Tibial nerve (tissue), 4 donors: ENCODE measurements at regions not wholly inside any gene's neighbourhood (a gene's known extent, or its start where the extent isn't known, plus 50 kb on each side); places are given as distances from the start of the nearest gene placed in this dataset.
"Not testable (repeated sequence)": the region's sequence is repeated elsewhere in the genome, so short reads cannot be mapped to it uniquely, and the experiment has no call there.

Experiments
- DNase-seq, 2 donors: peaks; one replicate each; pipeline ENCODE4 v3.0.0-alpha.2; 2019; ENCODE audit warnings: low spot score in 2 of 2
- H3K27ac ChIP-seq, 4 donors: fragments of 200-600 bp; sonication (generic) in 3 of 4; one replicate each; pipeline ENCODE4 v1.5.1; 2017 to 2019; ENCODE audit warnings: mild to moderate bottlenecking in 1 of 4
- H3K27me3 ChIP-seq, 2 donors: fragments of 200-600 bp; sonication (generic) in 1 of 2; one replicate each; pipeline versions ENCODE4 v1.5.1 to v1.6.0; 2017 to 2019
- H3K36me3 ChIP-seq, 3 donors: fragments of 200-600 bp; sonication (generic); one replicate each; pipeline ENCODE4 v1.5.1; 2018 to 2019
- H3K4me1 ChIP-seq, 4 donors: fragments of 200-600 bp; sonication (generic) in 3 of 4; one replicate each; pipeline ENCODE4 v1.5.1; 2017 to 2019
- H3K4me3 ChIP-seq, 4 donors: fragments of 200-600 bp; sonication (generic) in 3 of 4; one replicate each; pipeline ENCODE4 v1.5.1; 2017 to 2019; ENCODE audit warnings: mild to moderate bottlenecking in 1 of 4, moderate library complexity in 1 of 4
- H3K9me3 ChIP-seq, 4 donors: fragments of 200-600 bp; sonication (generic) in 3 of 4; one replicate each; pipeline ENCODE4 v1.5.1; 2017 to 2019
- EP300 ChIP-seq, 2 donors: sonication (generic); formaldehyde crosslinking; IDR thresholded peaks; one replicate each; pipeline ENCODE4 v1.6.1; 2017; ENCODE audit warnings: antibody characterized with exemption in 2 of 2, mild to moderate bottlenecking in 1 of 2
- POLR2A ChIP-seq, 2 donors: fragments of 450-650 bp; IDR thresholded peaks; one replicate each; pipeline ENCODE4 v1.6.1; 2017; ENCODE audit warnings: antibody characterized with exemption in 2 of 2, mild to moderate bottlenecking in 2 of 2, moderate library complexity in 2 of 2
- WGBS, 2 donors: methylation state at CpG; one replicate each; pipeline ENCODE4 v1.1.5; 2018; 5-methylcytosine and 5-hydroxymethylcytosine counted together
- TF ChIP-seq, protein P1 (sequence below), 5 experiments: fragments of 200-600 bp in 3 of 5; fragments of 450-650 bp in 2 of 5; sonication (generic) in 3 of 5; IDR thresholded peaks; one replicate each; pipeline ENCODE4 v1.5.1; 2016 to 2019; ENCODE audit warnings: antibody characterized with exemption in 5 of 5, mild to moderate bottlenecking in 3 of 5, moderate library complexity in 2 of 5

DNA sequence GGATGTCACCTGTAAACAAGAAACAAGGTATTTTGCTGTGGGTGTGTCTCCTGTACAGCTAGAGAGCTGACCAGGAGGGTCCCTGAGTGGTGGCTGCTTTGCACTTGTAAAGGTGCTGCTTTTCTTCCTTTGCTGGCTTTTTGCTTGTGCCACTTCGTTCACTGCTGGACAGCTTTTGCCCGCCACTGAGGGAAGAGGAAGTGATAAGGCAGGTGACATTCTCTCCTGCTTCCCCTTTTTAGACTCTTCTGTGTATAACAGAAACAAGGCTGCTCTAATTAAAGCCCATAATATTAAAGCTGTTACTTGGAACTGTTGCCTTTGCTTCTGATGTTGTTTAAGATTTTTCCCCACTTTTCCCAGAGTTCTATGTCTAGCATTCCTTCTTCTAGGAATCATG, 218.6 kb upstream of the TSPY4 start:
- no peaks in the 10 kb centered on the region for H3K36me3 ChIP-seq
- no peak overlapping the region for H3K27ac ChIP-seq
- H3K9me3 ChIP-seq = no peaks in the 10 kb centered on the region
- 32% methylated on average over 2 of the region's 2 CpGs; no CpG with 5 or more reads in 1 of the 2 donors for WGBS, 2 donors
- no peak for DNase-seq
- TF ChIP-seq EP300 (IDR thresholded peaks at IDR 0.05) = no peak
- TF ChIP-seq, protein P1, sequence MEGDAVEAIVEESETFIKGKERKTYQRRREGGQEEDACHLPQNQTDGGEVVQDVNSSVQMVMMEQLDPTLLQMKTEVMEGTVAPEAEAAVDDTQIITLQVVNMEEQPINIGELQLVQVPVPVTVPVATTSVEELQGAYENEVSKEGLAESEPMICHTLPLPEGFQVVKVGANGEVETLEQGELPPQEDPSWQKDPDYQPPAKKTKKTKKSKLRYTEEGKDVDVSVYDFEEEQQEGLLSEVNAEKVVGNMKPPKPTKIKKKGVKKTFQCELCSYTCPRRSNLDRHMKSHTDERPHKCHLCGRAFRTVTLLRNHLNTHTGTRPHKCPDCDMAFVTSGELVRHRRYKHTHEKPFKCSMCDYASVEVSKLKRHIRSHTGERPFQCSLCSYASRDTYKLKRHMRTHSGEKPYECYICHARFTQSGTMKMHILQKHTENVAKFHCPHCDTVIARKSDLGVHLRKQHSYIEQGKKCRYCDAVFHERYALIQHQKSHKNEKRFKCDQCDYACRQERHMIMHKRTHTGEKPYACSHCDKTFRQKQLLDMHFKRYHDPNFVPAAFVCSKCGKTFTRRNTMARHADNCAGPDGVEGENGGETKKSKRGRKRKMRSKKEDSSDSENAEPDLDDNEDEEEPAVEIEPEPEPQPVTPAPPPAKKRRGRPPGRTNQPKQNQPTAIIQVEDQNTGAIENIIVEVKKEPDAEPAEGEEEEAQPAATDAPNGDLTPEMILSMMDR (IDR thresholded peaks at IDR 0.05) = no peak
- TF ChIP-seq POLR2A (IDR thresholded peaks at IDR 0.05) = no peak
- H3K27me3 ChIP-seq = no peaks in the 10 kb centered on the region
- H3K4me1 ChIP-seq = no peaks in the 10 kb centered on the region
- H3K4me3 ChIP-seq = no peak overlapping the region

DNA sequence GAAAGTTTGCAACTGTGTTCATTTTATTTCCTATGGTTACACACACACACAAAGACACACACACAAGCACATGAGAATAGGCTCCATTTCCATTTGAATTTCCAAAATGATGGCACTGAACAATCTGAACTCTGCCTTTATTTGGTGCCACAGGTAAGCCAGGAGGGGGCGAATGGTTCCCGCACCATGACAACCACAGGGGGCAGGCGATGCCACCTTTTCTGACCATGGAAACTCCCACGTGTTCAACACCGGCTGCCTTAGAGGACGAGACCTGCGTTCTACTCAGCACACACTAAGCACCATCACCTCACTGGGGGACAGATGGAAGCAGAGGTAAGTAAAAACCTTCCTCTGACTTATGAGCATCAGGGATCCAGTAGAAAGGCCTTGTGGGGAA, 212.6 kb upstream of the TSPY4 start:
- Histone ChIP-seq H3K27me3 (no peaks in the 10 kb centered on the region), H3K9me3 (no peaks in the 10 kb centered on the region), H3K27ac (no peak overlapping the region), H3K4me3 (no peak overlapping the region), H3K36me3 (no peaks in the 10 kb centered on the region), H3K4me1 (no peaks in the 10 kb centered on the region)
- 50% methylated on average over 4 of the region's 7 CpGs; no CpG with 5 or more reads in 1 of the 2 donors for WGBS, 2 donors
- TF ChIP-seq POLR2A (IDR thresholded peaks at IDR 0.05) = no peak
- TF ChIP-seq EP300 (IDR thresholded peaks at IDR 0.05) = no peak
- TF ChIP-seq, protein P1 (IDR thresholded peaks at IDR 0.05) = no peak
- no peak for DNase-seq

DNA sequence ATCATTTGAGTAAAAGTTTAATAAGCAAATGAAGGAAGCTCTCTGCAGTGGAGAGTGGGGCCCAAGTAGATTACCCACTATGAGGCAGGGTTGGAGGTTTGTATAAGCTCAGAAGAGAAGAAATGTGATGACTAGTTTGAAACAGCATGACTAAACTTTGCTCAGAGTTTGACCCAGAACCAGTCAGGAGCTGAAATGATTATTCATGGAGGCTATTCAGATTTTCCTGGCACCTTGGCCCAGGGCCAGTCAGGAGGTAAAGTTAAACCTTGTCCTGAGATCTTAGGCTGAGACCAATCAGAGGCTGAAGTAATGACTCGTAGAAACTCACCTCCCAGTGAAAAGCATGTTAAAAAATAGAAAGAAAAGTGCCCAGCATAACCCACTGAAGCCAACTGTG, 210.7 kb upstream of the TSPY4 start:
- 60% methylated on average over 1 of the region's 1 CpG; no CpG with 5 or more reads in 1 of the 2 donors for WGBS, 2 donors
- H3K36me3 ChIP-seq = no peaks in the 10 kb centered on the region
- H3K27me3 ChIP-seq = no peaks in the 10 kb centered on the region
- no peaks in the 10 kb centered on the region for H3K4me1 ChIP-seq
- no peak for DNase-seq
- TF ChIP-seq POLR2A (IDR thresholded peaks at IDR 0.05) (no peak), EP300 (IDR thresholded peaks at IDR 0.05) (no peak)
- TF ChIP-seq, protein P1 (IDR thresholded peaks at IDR 0.05) = no peak
- no peak overlapping the region for H3K4me3 ChIP-seq
- no peaks in the 10 kb centered on the region for H3K9me3 ChIP-seq
- no peak overlapping the region for H3K27ac ChIP-seq

DNA sequence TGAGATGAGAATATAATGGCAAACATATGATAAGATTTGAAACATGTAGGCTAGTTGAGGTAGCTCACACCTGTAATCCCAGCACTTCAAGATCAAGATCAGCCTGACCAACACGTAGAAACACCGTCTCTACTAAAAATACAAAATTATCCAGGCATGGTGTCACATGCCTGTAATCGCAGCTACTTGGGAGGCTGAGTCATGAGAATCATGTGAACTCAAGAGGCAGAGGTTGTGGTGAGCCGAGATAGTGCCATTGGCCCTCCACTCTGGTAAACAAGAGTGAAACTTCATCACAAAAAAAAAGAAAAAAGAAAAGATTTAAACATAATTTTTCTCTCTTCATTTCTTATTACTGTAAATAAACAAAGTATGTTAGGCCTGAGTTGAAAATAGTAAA, 193.9 kb upstream of the TSPY4 start:
- H3K9me3 ChIP-seq, H3K4me3 ChIP-seq, H3K36me3 ChIP-seq, DNase-seq, H3K4me1 ChIP-seq, H3K27ac ChIP-seq, H3K27me3 ChIP-seq: not testable (repeated sequence)
- WGBS, 2 donors = 48% methylated on average over 4 of the region's 4 CpGs; no CpG with 5 or more reads in 1 of the 2 donors

DNA sequence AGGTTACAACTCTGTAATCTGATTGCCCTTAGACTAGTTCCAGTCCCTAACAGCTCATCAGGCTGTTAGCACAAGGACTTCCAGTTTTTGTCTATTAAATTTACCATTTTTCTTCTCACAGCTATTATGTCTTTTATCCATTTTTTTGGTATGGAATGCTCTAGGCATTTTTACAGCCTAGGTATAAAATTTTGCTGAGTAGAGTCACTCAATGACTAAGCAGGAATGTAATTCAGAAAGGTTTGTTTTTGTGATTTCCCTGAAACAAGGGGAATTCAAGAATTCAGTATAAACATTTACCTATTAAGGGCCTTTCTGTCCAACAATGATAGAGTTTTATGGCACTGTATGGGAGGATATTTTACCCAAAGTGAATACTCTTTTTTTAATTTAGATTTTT, 182.7 kb upstream of the TSPY4 start:
- not testable (repeated sequence) for H3K27ac ChIP-seq, H3K36me3 ChIP-seq, DNase-seq, H3K4me3 ChIP-seq, H3K27me3 ChIP-seq, H3K9me3 ChIP-seq, H3K4me1 ChIP-seq

DNA sequence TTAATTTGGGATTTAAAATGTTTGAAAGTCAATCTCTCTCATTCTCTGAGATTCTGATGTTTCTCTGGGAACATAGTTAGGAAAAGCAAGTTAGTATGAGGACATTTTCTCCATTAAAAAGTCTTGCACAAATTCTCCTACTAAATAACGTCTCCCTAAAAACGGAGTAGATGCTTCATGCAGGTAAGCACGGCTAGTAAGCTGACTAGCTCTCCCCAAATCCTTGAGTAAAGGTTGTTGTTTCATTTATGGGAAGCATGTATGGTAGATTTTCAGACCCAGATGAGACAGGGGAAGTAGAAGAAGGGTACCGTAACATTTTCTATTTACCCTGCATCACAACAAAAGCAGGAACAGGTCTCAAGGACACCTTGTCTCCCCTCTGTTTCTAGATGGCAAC, 181.5 kb upstream of the TSPY4 start:
- H3K27ac ChIP-seq = no peak overlapping the region

More for the DNA sequence above, 181.5 kb upstream of the TSPY4 start:
- H3K4me1 ChIP-seq = no peaks in the 10 kb centered on the region
- H3K27me3 ChIP-seq = no peaks in the 10 kb centered on the region
- no peak for DNase-seq
- TF ChIP-seq EP300 (IDR thresholded peaks at IDR 0.05) (no peak), POLR2A (IDR thresholded peaks at IDR 0.05) (no peak)
- TF ChIP-seq, protein P1 (IDR thresholded peaks at IDR 0.05) = no peak
- no peaks in the 10 kb centered on the region for H3K36me3 ChIP-seq
- peaks cover 0 to 7% (median 0%) of the 10 kb centered on the region in 4 donors for H3K9me3 ChIP-seq
- no peak overlapping the region for H3K4me3 ChIP-seq
- WGBS, 2 donors = 75% methylated on average over 4 of the region's 4 CpGs; no CpG with 5 or more reads in 1 of the 2 donors
